ENCODE measurements at regions not wholly inside any gene's neighbourhood (a gene's known extent, or its start where the extent isn't known, plus 50 kb on each side); places are given as distances from the start of the nearest gene placed in this dataset.

GRCh38 chr6:139679516-139680179 lies 305.2 kb upstream of the CITED2 start:
- no peak for DNase-seq (ENCODE audit: low spot score)

GRCh38 chr6:139676718-139677117 lies 302.3 kb upstream of the CITED2 start:
- DNase-seq (ENCODE audit: low spot score) = no peak

GRCh38 chr6:139666284-139666683 lies 291.8 kb upstream of the CITED2 start:
- no peak for DNase-seq (ENCODE audit: low spot score)

GRCh38 chr6:139663996-139664395 lies 289.5 kb upstream of the CITED2 start:
- DNase-seq (ENCODE audit: low spot score) = no peak

GRCh38 chr6:139659711-139660110 lies 285.3 kb upstream of the CITED2 start:
- no peak for DNase-seq (ENCODE audit: low spot score)

GRCh38 chr6:139659196-139659595 lies 284.7 kb upstream of the CITED2 start:
- DNase-seq (ENCODE audit: low spot score) = no peak

- no peak for DNase-seq (ENCODE audit: low spot score)
Measured at GRCh38 chr6:139657119-139657518, 282.7 kb upstream of the CITED2 start.

GRCh38 chr6:139655783-139656705 lies 281.6 kb upstream of the CITED2 start:
- no peak for DNase-seq (ENCODE audit: low spot score)

GRCh38 chr6:139654888-139655782 lies 280.7 kb upstream of the CITED2 start:
- no peak for DNase-seq (ENCODE audit: low spot score)

- no peak for DNase-seq (ENCODE audit: low spot score)
Measured at GRCh38 chr6:139654309-139654708, 279.9 kb upstream of the CITED2 start.

- no peak for DNase-seq (ENCODE audit: low spot score)
Measured at GRCh38 chr6:139653111-139653510, 278.7 kb upstream of the CITED2 start.

GRCh38 chr6:139650941-139651340 lies 276.5 kb upstream of the CITED2 start:
- DNase-seq (ENCODE audit: low spot score) = no peak

- DNase-seq (ENCODE audit: low spot score) = no peak
Measured at GRCh38 chr6:139649732-139650131, 275.3 kb upstream of the CITED2 start.

- no peak for DNase-seq (ENCODE audit: low spot score)
Measured at GRCh38 chr6:139649128-139649527, 274.7 kb upstream of the CITED2 start.

- DNase-seq (ENCODE audit: low spot score) = no peak
Measured at GRCh38 chr6:139648430-139649000, 274.1 kb upstream of the CITED2 start.

GRCh38 chr6:139647841-139648240 lies 273.4 kb upstream of the CITED2 start:
- no peak for DNase-seq (ENCODE audit: low spot score)

GRCh38 chr6:139647016-139647415 lies 272.6 kb upstream of the CITED2 start:
- no peak for DNase-seq (ENCODE audit: low spot score)

GRCh38 chr6:139644821-139645220 lies 270.4 kb upstream of the CITED2 start:
- DNase-seq (ENCODE audit: low spot score) = no peak

- DNase-seq (ENCODE audit: low spot score) = no peak
Measured at GRCh38 chr6:139643986-139644385, 269.5 kb upstream of the CITED2 start.

GRCh38 chr6:139642346-139642745 lies 267.9 kb upstream of the CITED2 start:
- no peak for DNase-seq (ENCODE audit: low spot score)

GRCh38 chr6:139641376-139641775 lies 266.9 kb upstream of the CITED2 start:
- DNase-seq (ENCODE audit: low spot score) = no peak
